MCF 10A (cell line): ENCODE measurements at regions not wholly inside any gene's neighbourhood (a gene's known extent, or its start where the extent isn't known, plus 50 kb on each side); places are given as distances from the start of the nearest gene placed in this dataset.

Experiments used
- BruUV-seq: library from RNA; stranded (reverse); fragments of 400-500 nt; replicated peaks from 2 replicates; lab custom pipeline; 2021; lab: Mats Ljungman, UMichigan
- CTCF ChIA-PET: fragments of 300-600 bp; sonication (Branson Sonifier 250); formaldehyde crosslinking; extraction: SDS; loops from one replicate; lab custom pipeline; 2021; ENCODE audit warnings: antibody characterized with exemption, inconsistent platforms; lab: Yijun Ruan, JAX
- POLR2A ChIA-PET: fragments of 300-600, 350-650 bp; sonication (Branson Sonifier 250); formaldehyde crosslinking; extraction: SDS; loops from one replicate; lab custom pipeline; 2020; ENCODE audit warnings: antibody characterized with exemption, inconsistent platforms; lab: Yijun Ruan, JAX
- DNase-seq: peaks from one replicate; pipeline ENCODE4 v3.0.0-alpha.2; 2018; ENCODE audit not compliant: unreplicated experiment
- H3K27ac Mint-ChIP-seq: one replicate; pipeline ENCODE4 v1.8.0; 2022; ENCODE audit warnings: mild to moderate bottlenecking, low read depth, mixed read lengths; ENCODE audit not compliant: unreplicated experiment
- H3K27me3 Mint-ChIP-seq: one replicate; pipeline ENCODE4 v1.8.0; 2022; ENCODE audit warnings: mixed read lengths; ENCODE audit not compliant: insufficient read depth, unreplicated experiment
- H3K36me3 Mint-ChIP-seq: one replicate; pipeline ENCODE4 v1.8.0; 2022; ENCODE audit warnings: mild to moderate bottlenecking, moderate library complexity, mixed read lengths; ENCODE audit not compliant: insufficient read depth, unreplicated experiment
- H3K4me1 Mint-ChIP-seq: one replicate; pipeline ENCODE4 v1.8.0; 2022; ENCODE audit warnings: mixed read lengths; ENCODE audit not compliant: insufficient read depth, unreplicated experiment
- H3K4me3 Mint-ChIP-seq: one replicate; pipeline ENCODE4 v1.8.0; 2022; ENCODE audit warnings: mild to moderate bottlenecking, moderate library complexity, mixed read lengths; ENCODE audit not compliant: unreplicated experiment
- H3K9me3 Mint-ChIP-seq: one replicate; pipeline ENCODE4 v1.8.0; 2022; ENCODE audit warnings: mixed read lengths; ENCODE audit not compliant: unreplicated experiment
- intact Hi-C: fragments of 100-400 bp; cut with micrococcal nuclease; formaldehyde crosslinking; loops from 2 replicates; pipeline ENCODE4 v1.14.1; 2022
- TF ChIP-seq, protein P1 (sequence below): fragments of 200-600 bp; IDR thresholded peaks from one replicate; pipeline ENCODE4 v1.8.0; 2022; ENCODE audit warnings: antibody characterized with exemption, mild to moderate bottlenecking; ENCODE audit not compliant: unreplicated experiment

DNA sequence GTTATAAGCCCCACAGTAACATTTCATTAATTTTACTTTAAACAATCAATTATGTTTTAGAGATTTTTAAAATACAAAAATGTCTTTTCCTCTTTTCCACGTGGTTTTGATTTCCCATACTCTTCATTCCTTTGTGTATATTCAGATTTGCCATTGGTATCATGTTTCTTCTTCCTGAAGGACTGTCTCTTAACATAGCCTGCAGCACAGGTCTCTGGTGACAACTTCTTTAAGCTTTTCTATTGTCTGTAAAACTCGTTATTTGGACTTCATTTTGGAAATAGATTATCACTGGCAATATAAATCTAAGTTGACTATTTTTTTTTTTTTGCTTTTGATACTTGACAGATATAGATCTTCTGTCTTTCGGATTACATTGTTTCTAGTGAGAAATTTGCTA, 115.2 kb upstream of the KLHL29 start:
- no peak overlapping the region for H3K27ac Mint-ChIP-seq
- BruUV-seq = no TSS peak
- no peak overlapping the region for H3K4me3 Mint-ChIP-seq
- H3K9me3 Mint-ChIP-seq = no peaks in the 10 kb centered on the region
- TF ChIP-seq, protein P1, sequence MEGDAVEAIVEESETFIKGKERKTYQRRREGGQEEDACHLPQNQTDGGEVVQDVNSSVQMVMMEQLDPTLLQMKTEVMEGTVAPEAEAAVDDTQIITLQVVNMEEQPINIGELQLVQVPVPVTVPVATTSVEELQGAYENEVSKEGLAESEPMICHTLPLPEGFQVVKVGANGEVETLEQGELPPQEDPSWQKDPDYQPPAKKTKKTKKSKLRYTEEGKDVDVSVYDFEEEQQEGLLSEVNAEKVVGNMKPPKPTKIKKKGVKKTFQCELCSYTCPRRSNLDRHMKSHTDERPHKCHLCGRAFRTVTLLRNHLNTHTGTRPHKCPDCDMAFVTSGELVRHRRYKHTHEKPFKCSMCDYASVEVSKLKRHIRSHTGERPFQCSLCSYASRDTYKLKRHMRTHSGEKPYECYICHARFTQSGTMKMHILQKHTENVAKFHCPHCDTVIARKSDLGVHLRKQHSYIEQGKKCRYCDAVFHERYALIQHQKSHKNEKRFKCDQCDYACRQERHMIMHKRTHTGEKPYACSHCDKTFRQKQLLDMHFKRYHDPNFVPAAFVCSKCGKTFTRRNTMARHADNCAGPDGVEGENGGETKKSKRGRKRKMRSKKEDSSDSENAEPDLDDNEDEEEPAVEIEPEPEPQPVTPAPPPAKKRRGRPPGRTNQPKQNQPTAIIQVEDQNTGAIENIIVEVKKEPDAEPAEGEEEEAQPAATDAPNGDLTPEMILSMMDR = no peak
- DNase-seq = no peak
- ChIA-PET CTCF (interaction anchor here (0.6 kb wide), 1 partner anchor 354 kb away, joined by 4 read pairs; no protein-coding TSS in a partner anchor), POLR2A (interaction anchor here (0.6 kb wide), 1 partner anchor 139 kb away, joined by 4 read pairs; no protein-coding TSS in a partner anchor)
- H3K36me3 Mint-ChIP-seq = no peaks in the 10 kb centered on the region
- H3K27me3 Mint-ChIP-seq = peaks cover 9% of the 10 kb centered on the region
- H3K4me1 Mint-ChIP-seq = no peaks in the 10 kb centered on the region
- intact Hi-C loops = no loop called here

DNA sequence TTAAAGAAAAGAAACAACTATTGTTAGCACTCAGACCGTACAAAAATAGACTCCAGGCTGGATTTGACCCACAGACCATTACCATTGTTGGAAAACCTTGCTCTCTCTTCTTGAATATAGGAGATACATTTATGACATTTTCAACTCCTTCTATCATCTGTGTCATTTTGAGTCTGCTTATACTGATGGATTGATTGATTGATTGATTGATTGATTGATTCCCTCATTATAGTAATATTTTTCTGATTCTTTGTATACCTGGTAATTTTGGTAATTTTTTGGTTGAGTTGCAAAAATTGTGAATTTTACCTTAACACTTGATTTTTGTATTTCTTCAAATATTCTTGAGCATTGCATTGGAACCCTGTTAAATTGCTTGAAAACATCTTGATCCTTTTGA, 114.2 kb upstream of the KLHL29 start:
- intact Hi-C loops = no loop called here
- CTCF ChIA-PET = no interaction called here
- Mint-ChIP-seq H3K27ac (no peak overlapping the region), H3K9me3 (no peaks in the 10 kb centered on the region), H3K4me3 (no peak overlapping the region), H3K36me3 (no peaks in the 10 kb centered on the region), H3K27me3 (no peaks in the 10 kb centered on the region), H3K4me1 (no peaks in the 10 kb centered on the region)
- TF ChIP-seq, protein P1 = no peak
- DNase-seq = no peak
- POLR2A ChIA-PET = no interaction called here
- no TSS peak for BruUV-seq

DNA sequence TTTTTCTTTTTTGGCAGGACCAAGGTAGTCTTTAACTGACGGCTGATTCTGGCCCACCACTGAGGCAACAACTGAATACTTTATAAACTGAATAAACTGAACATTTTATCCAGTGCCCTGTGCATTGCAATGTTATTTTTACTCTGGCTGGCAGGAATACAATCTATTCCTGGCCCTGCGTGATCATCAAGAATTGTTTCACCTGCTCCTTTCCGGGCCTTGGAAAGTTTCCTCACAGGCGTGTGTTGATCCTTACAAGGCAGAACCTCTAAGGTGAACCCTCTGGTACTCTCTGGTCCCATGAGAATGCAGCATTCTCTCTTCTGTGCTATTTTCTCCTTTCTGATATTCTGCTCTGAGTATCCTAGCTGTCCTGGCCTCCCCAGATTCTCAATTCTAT, 113.7 kb upstream of the KLHL29 start:
- no peak overlapping the region for H3K27ac Mint-ChIP-seq
- ChIA-PET CTCF (no interaction called here), POLR2A (no interaction called here)
- no peaks in the 10 kb centered on the region for H3K4me1 Mint-ChIP-seq
- no TSS peak for BruUV-seq
- no peaks in the 10 kb centered on the region for H3K9me3 Mint-ChIP-seq
- no peaks in the 10 kb centered on the region for H3K36me3 Mint-ChIP-seq
- no peaks in the 10 kb centered on the region for H3K27me3 Mint-ChIP-seq
- no peak overlapping the region for H3K4me3 Mint-ChIP-seq
- intact Hi-C loops = no loop called here
- TF ChIP-seq, protein P1 = no peak
- DNase-seq = no peak

DNA sequence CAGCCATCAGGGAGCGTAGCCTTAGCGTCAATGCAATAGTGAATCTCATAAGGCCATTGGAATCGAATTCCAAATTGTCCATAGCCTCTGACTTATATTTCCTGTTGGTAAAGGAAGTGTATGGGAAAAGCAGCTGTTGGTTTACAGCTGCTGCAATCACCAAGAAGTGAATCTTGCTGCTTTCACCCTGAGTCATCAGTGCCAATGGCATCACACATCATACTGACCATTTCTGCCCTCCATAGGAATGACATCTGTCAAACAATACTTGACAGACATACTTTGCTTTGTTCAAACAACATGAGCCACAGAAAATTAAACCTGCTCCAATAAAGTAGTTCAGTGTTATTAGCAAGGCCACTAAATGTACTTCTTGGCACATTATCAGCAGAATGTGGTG, 111.2 kb upstream of the KLHL29 start:
- DNase-seq = peak; percentile 35
- ChIA-PET POLR2A (no interaction called here), CTCF (interaction anchor here (0.6 kb wide), 1 partner anchor 80 kb away, joined by 3 read pairs; no protein-coding TSS in a partner anchor)
- Mint-ChIP-seq H3K36me3 (no peaks in the 10 kb centered on the region), H3K27me3 (no peaks in the 10 kb centered on the region), H3K9me3 (no peaks in the 10 kb centered on the region), H3K27ac (no peak overlapping the region), H3K4me1 (no peaks in the 10 kb centered on the region), H3K4me3 (no peak overlapping the region)
- TF ChIP-seq, protein P1 = no peak
- no TSS peak for BruUV-seq
- intact Hi-C loops = no loop called here
